Astrocyte (in vitro differentiated cells and primary cell): ENCODE measurements at regions not wholly inside any gene's neighbourhood (a gene's known extent, or its start where the extent isn't known, plus 50 kb on each side); places are given as distances from the start of the nearest gene placed in this dataset.

Experiments
- EZH2 ChIP-seq: IDR thresholded peaks from 2 replicates; pipeline ENCODE4 v1.6.1; 2012; ENCODE audit warnings: mild to moderate bottlenecking, low read length, inconsistent platforms; ENCODE audit not compliant: insufficient read depth
- TF ChIP-seq, protein P1 (sequence below): IDR thresholded peaks from 2 replicates; pipeline ENCODE4 v1.5.1; 2011; ENCODE audit warnings: low read depth, mild to moderate bottlenecking, inconsistent platforms, low read length, moderate library complexity; ENCODE audit not compliant: insufficient read depth

DNA sequence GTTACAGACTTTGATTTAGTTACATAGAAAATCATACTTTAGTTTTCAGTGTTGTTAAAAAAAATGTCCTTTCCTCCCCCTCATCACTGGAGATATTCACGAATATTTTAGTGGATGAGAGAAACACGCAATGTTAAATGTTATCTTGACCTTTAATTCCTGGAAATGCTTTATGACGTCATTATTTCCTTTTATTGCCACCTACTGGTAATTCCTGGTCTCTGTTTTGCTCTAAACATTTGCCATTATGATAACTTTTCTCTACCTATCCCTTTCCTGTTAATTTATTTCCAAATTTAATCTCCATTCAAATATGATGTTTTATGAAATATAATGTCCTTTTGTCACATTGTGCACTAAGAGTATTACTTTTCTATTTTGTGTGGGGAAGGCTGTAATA lies 770.6 kb downstream of the FAM181B start:
- TF ChIP-seq, protein P1, sequence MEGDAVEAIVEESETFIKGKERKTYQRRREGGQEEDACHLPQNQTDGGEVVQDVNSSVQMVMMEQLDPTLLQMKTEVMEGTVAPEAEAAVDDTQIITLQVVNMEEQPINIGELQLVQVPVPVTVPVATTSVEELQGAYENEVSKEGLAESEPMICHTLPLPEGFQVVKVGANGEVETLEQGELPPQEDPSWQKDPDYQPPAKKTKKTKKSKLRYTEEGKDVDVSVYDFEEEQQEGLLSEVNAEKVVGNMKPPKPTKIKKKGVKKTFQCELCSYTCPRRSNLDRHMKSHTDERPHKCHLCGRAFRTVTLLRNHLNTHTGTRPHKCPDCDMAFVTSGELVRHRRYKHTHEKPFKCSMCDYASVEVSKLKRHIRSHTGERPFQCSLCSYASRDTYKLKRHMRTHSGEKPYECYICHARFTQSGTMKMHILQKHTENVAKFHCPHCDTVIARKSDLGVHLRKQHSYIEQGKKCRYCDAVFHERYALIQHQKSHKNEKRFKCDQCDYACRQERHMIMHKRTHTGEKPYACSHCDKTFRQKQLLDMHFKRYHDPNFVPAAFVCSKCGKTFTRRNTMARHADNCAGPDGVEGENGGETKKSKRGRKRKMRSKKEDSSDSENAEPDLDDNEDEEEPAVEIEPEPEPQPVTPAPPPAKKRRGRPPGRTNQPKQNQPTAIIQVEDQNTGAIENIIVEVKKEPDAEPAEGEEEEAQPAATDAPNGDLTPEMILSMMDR = peak; percentile 20
- TF ChIP-seq EZH2 = no peak
